ENCODE measurements at regions not wholly inside any gene's neighbourhood (a gene's known extent, or its start where the extent isn't known, plus 50 kb on each side); places are given as distances from the start of the nearest gene placed in this dataset.
"Not testable (repeated sequence)": the region's sequence is repeated elsewhere in the genome, so short reads cannot be mapped to it uniquely, and the experiment has no call there.

DNA sequence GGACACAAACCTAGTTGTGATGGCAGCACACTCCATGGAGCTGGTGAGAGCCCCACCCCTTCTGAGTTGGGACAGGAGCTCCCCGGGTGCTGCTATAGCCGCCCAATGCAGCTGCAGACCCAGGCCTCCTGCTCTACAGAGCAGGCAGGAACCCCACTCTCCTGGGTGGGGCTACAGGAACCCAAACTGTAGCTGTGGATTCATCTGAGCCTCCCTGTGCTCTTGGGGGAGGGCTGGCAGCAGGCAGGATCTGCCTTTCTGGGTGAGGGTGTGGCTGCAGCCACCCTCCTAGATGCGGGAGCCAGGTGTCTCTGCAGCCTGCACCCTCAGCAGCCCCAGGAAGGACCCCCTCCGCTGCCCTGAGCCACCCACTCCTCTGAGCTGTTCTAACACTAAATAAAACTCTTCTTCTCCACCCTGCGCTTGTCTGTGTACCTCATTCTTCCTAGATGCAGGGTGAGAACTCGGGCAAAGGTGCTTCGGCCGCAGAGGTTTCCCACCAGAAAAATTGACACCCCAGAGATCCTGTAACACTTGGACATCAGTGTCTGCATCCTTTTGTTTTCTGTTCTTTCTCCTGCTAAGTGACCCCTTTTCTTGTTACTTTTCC lies 55.2 kb upstream of the KIF13A start:
- no peak for DNase-seq (ENCODE audit: insufficient read length)
- FAIRE-seq: no peak
- TF ChIP-seq POLR2A (IDR thresholded peaks at IDR 0.05; ENCODE audit: low read depth, low read length): no peak
- no peak for TF ChIP-seq TAF1 (IDR thresholded peaks at IDR 0.05; ENCODE audit: borderline replicate concordance, low read depth, low read length)
- no peak for TF ChIP-seq POLR2AphosphoS5 (IDR thresholded peaks at IDR 0.05; ENCODE audit: low read depth, low read length)

- no peak for FAIRE-seq
- no peak for TF ChIP-seq POLR2AphosphoS5 (IDR thresholded peaks at IDR 0.05; ENCODE audit: low read depth, low read length)
- no peak for TF ChIP-seq POLR2A (IDR thresholded peaks at IDR 0.05; ENCODE audit: low read depth, low read length)
- TF ChIP-seq TAF1 (IDR thresholded peaks at IDR 0.05; ENCODE audit: borderline replicate concordance, low read depth, low read length): no peak
- no peak for DNase-seq (ENCODE audit: insufficient read length)
Observed at GRCh38 chr6:18039481-18039880, 52.0 kb upstream of the KIF13A start.

GRCh38 chr6:18038235-18038634 lies 50.8 kb upstream of the KIF13A start:
- not testable (repeated sequence) for FAIRE-seq; DNase-seq (ENCODE audit: insufficient read length)

All from GM12892 (cell line).